Activated CD4-positive, alpha-beta memory T cell treated with anti-CD3 and anti-CD28 coated beads, Interleukin-2, amount 10 ng/mL, durations not matched to agents 7 days and 5 days (primary cell): ENCODE measurements at regions not wholly inside any gene's neighbourhood (a gene's known extent, or its start where the extent isn't known, plus 50 kb on each side); places are given as distances from the start of the nearest gene placed in this dataset.

Source experiments
- CTCF ChIA-PET: fragments of 350-600 bp; sonication (Branson Sonifier 250); formaldehyde crosslinking; loops from one replicate; lab custom pipeline; 2021; ENCODE audit warnings: antibody characterized with exemption, inconsistent platforms; lab: Charles Lee
- POLR2A ChIA-PET: fragments of 350-600 bp; sonication (Branson Sonifier 250); formaldehyde crosslinking; loops from one replicate; lab custom pipeline; 2021; ENCODE audit warnings: antibody characterized with exemption; lab: Charles Lee
- DNase-seq: peaks from one replicate; pipeline ENCODE4 v3.0.0-alpha.2; 2020
- H3K27ac Mint-ChIP-seq: one replicate; pipeline ENCODE4 v1.8.0; 2021; ENCODE audit warnings: mild to moderate bottlenecking, mixed read lengths
- H3K27me3 Mint-ChIP-seq: one replicate; pipeline ENCODE4 v1.8.0; 2021; ENCODE audit warnings: mixed read lengths
- H3K36me3 Mint-ChIP-seq: one replicate; pipeline ENCODE4 v1.8.0; 2021; ENCODE audit warnings: low read depth, mixed read lengths
- H3K4me1 Mint-ChIP-seq: one replicate; pipeline ENCODE4 v1.8.0; 2021; ENCODE audit warnings: mixed read lengths
- H3K4me3 Mint-ChIP-seq: one replicate; pipeline ENCODE4 v1.8.0; 2021; ENCODE audit warnings: mild to moderate bottlenecking, mixed read lengths
- H3K9me3 Mint-ChIP-seq: one replicate; pipeline ENCODE4 v1.8.0; 2021; ENCODE audit warnings: mixed read lengths

DNA sequence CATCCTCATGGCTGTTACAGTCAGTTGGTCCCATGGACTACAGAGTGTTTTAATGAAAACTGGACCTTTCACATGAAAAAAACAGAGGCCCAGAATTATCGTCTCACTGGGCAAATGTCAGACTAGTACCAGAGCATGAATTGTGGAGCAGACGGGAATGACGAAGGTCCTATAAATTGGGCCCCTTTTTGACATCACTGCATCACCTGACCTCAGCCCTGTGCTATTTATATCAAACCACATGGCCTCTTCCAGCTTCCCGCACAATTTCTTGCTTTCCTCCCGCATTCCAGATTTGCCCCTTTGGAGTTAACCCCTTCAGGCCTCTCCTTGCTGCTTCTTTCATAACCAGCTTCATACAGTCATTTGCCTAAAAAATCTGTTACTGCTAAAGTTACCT lies 301.7 kb downstream of the ATPSCKMT start:
- CTCF ChIA-PET: no interaction called here
- Mint-ChIP-seq H3K4me3 (no peak overlapping the region), H3K27ac (no peak overlapping the region), H3K9me3 (peaks cover 3% of the 10 kb centered on the region), H3K36me3 (no peaks in the 10 kb centered on the region), H3K4me1 (no peaks in the 10 kb centered on the region), H3K27me3 (no peaks in the 10 kb centered on the region)
- POLR2A ChIA-PET: no interaction called here
- no peak for DNase-seq

- Mint-ChIP-seq H3K27ac (no peak overlapping the region), H3K4me1 (no peaks in the 10 kb centered on the region), H3K9me3 (peaks cover 3% of the 10 kb centered on the region), H3K27me3 (no peaks in the 10 kb centered on the region), H3K4me3 (no peak overlapping the region), H3K36me3 (no peaks in the 10 kb centered on the region)
- CTCF ChIA-PET: no interaction called here
- no peak for DNase-seq
- POLR2A ChIA-PET: no interaction called here
Observed at GRCh38 chr5:9947225-9947714, 302.4 kb downstream of the ATPSCKMT start.

- CTCF ChIA-PET: no interaction called here
- Mint-ChIP-seq H3K27ac (no peak overlapping the region), H3K36me3 (no peaks in the 10 kb centered on the region), H3K4me1 (no peaks in the 10 kb centered on the region), H3K27me3 (no peaks in the 10 kb centered on the region), H3K4me3 (no peak overlapping the region), H3K9me3 (peaks cover 9% of the 10 kb centered on the region)
- DNase-seq: no peak
- POLR2A ChIA-PET: no interaction called here
Observed at GRCh38 chr5:9932770-9933169, 302.6 kb upstream of the TAS2R1 start.

DNA sequence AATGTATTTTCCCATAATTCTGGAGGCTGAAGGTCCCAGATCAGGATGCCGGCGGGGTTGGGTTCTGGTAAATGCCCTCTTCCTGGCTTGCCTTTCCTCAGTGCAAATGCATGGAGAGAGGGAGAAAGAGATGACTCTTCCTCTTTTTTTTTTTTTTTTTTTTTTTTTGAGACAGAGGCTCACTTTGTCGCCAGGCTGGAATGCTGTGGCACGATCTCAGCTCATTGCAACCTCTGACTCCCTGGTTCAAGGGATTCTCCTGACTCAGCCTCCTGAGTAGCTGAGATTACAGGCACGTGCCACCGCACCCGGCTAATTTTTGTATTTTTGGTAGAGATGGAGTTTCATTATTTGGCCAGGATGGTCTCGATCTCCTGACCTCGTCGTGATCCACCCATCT lies 300.0 kb upstream of the TAS2R1 start:
- CTCF ChIA-PET: no interaction called here
- no peaks in the 10 kb centered on the region for H3K4me1 Mint-ChIP-seq
- H3K4me3 Mint-ChIP-seq: no peak overlapping the region
- no peak for DNase-seq
- H3K27me3 Mint-ChIP-seq: no peaks in the 10 kb centered on the region
- no peak overlapping the region for H3K27ac Mint-ChIP-seq
- peaks cover 7% of the 10 kb centered on the region for H3K9me3 Mint-ChIP-seq
- POLR2A ChIA-PET: no interaction called here
- no peaks in the 10 kb centered on the region for H3K36me3 Mint-ChIP-seq

DNA sequence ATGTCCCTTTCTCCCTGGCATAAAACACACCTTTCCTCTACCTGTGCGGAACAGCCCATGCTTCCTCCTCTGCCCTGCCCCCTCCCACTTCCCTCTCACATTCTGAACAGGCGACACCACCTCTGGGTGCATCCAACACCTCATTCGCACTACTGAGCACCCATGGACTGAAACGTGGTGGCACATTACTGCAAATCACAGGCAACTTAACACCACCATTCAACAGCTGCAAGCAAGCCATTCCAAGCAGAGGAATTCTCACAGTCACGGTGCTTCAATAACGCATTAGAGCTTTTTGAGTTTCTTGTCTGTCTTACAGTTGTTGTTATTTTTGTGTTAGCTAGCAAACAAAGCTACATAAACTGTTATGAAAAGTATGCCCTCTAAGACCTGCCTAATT lies 298.2 kb upstream of the TAS2R1 start:
- no peaks in the 10 kb centered on the region for H3K27me3 Mint-ChIP-seq
- H3K4me1 Mint-ChIP-seq: no peaks in the 10 kb centered on the region
- H3K36me3 Mint-ChIP-seq: no peaks in the 10 kb centered on the region
- ChIA-PET POLR2A (no interaction called here), CTCF (no interaction called here)
- no peak overlapping the region for H3K4me3 Mint-ChIP-seq
- peaks cover 9% of the 10 kb centered on the region for H3K9me3 Mint-ChIP-seq
- DNase-seq: no peak
- H3K27ac Mint-ChIP-seq: no peak overlapping the region

- H3K36me3 Mint-ChIP-seq: no peaks in the 10 kb centered on the region
- no peak overlapping the region for H3K4me3 Mint-ChIP-seq
- no peak overlapping the region for H3K27ac Mint-ChIP-seq
- CTCF ChIA-PET: interaction anchor here (0.6 kb wide), 1 partner anchor 131 kb away, joined by 3 read pairs; no protein-coding TSS in a partner anchor
- DNase-seq: no peak
- peaks cover 11% of the 10 kb centered on the region for H3K9me3 Mint-ChIP-seq
- POLR2A ChIA-PET: no interaction called here
- H3K27me3 Mint-ChIP-seq: no peaks in the 10 kb centered on the region
- H3K4me1 Mint-ChIP-seq: no peaks in the 10 kb centered on the region
Observed at GRCh38 chr5:9927521-9927997, 297.4 kb upstream of the TAS2R1 start.

DNA sequence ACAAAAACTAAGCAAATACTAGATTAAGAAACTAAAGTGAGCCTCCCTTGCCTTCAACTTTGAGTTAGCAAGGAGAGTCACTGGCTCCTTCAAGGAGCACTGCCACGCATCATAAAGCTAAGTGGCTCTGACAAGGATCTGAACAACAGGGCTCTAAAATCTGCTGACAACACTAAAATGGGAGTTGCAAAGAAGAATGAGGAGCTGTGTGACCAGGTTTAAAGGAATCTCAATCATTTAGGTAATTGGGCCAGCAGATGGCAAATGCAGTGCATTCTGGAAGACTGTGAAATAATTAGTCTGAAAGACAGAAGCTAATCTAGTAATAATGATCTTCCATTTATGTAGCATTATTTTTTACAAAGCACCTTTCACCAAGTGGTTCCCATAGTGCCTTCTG lies 297.0 kb upstream of the TAS2R1 start:
- Mint-ChIP-seq H3K4me3 (no peak overlapping the region), H3K9me3 (peaks cover 11% of the 10 kb centered on the region), H3K27ac (no peak overlapping the region), H3K27me3 (no peaks in the 10 kb centered on the region), H3K36me3 (no peaks in the 10 kb centered on the region), H3K4me1 (no peaks in the 10 kb centered on the region)
- no peak for DNase-seq
- ChIA-PET CTCF (interaction anchor here (0.6 kb wide), 1 partner anchor 131 kb away, joined by 3 read pairs; no protein-coding TSS in a partner anchor), POLR2A (no interaction called here)

DNA sequence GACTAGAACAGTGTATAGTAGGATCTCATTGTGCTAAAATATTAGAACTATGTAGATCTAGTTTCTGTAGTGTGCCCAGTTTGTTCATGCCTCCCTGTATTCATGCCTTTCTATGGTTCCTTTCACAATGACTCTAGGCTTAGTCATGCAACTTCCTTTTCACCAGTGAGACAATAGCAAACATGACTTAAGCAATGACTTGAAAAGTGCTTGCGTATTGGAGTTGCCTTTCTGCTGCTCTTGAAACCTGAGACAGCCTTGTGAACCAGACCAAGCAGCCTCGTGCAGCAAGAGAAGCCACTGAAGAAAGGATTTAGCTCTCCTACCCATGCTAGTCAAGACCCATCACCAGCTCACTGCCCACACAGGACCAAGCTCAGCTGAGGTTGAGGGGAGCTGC lies 294.5 kb upstream of the TAS2R1 start:
- DNase-seq: no peak
- H3K36me3 Mint-ChIP-seq: no peaks in the 10 kb centered on the region
- POLR2A ChIA-PET: no interaction called here
- H3K4me1 Mint-ChIP-seq: no peaks in the 10 kb centered on the region
- CTCF ChIA-PET: no interaction called here
- no peaks in the 10 kb centered on the region for H3K27me3 Mint-ChIP-seq
- peaks cover 11% of the 10 kb centered on the region for H3K9me3 Mint-ChIP-seq
- H3K4me3 Mint-ChIP-seq: no peak overlapping the region
- H3K27ac Mint-ChIP-seq: no peak overlapping the region

- Mint-ChIP-seq H3K27ac (no peak overlapping the region), H3K36me3 (no peaks in the 10 kb centered on the region)
Observed at GRCh38 chr5:9922719-9923118, 292.6 kb upstream of the TAS2R1 start.

DNA sequence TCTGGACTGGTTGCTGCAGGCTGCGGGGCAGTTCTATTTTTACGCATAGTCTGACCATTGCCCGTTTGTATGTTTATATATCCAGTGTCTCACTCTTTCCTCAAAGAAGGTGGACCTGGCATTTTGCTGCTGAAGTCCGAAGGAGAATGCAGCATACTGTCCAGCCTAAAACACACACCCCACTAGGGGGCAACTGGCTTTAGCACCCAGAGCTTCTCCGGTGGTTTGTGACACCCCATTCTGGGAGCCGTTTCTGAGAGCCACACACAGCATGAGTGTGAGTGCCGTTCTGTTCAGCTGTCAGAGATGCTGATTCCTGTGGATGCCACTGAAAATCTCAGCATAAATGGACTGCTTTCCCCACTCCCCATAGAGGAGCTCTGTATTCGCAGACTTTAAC lies 290.5 kb upstream of the TAS2R1 start:
- Mint-ChIP-seq H3K36me3 (no peaks in the 10 kb centered on the region), H3K4me3 (no peak overlapping the region), H3K9me3 (peaks cover 11% of the 10 kb centered on the region), H3K27me3 (no peaks in the 10 kb centered on the region), H3K4me1 (no peaks in the 10 kb centered on the region), H3K27ac (no peak overlapping the region)
- ChIA-PET CTCF (no interaction called here), POLR2A (no interaction called here)
- DNase-seq: no peak

More at GRCh38 chr5:9922719-9923118, 292.6 kb upstream of the TAS2R1 start:
- ChIA-PET POLR2A (no interaction called here), CTCF (no interaction called here)
- no peaks in the 10 kb centered on the region for H3K27me3 Mint-ChIP-seq
- H3K4me3 Mint-ChIP-seq: no peak overlapping the region
- H3K4me1 Mint-ChIP-seq: no peaks in the 10 kb centered on the region
- H3K9me3 Mint-ChIP-seq: peaks cover 11% of the 10 kb centered on the region
- no peak for DNase-seq

DNA sequence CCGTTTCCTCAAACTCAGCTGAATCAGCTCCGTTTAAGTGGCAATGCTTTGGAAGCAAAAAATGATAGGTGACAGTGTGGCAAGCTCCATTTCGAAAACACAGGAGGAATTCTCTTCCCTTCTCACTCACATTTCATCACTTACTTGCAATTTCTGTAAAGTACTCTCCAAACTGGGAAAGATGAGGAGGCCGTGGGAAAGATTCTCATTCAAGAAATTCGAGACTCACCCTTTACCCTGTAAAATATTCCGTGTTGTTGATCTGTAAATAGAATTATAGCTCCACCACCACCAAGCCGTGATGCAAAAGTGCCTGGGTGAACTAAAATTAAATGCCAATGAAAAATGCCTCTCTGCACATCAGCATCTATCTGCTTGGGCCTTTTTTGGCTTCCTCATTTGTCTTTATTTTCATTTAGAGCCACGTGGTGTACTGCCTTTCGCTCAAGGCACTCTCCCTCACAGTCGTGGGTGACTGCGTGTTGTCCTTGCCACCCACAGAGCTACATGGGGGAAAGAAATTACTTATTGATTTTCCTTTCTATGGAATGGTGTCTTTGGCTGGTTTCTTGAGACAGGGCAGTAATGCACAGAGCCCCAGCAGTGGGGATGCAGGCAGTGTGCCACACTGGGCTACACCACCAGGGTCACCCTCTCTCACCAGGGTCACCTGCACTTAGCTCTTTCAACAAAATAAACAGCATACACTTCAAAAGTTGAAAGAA lies 289.3 kb upstream of the TAS2R1 start:
- H3K9me3 Mint-ChIP-seq: peaks cover 9% of the 10 kb centered on the region
- H3K36me3 Mint-ChIP-seq: no peaks in the 10 kb centered on the region
- no peaks in the 10 kb centered on the region for H3K4me1 Mint-ChIP-seq
- no peaks in the 10 kb centered on the region for H3K27me3 Mint-ChIP-seq
- DNase-seq: no peak
- ChIA-PET CTCF (no interaction called here), POLR2A (no interaction called here)
- no peak overlapping the region for H3K4me3 Mint-ChIP-seq
- no peak overlapping the region for H3K27ac Mint-ChIP-seq

- DNase-seq: no peak
- ChIA-PET POLR2A (no interaction called here), CTCF (no interaction called here)
- H3K27ac Mint-ChIP-seq: no peak overlapping the region
- H3K9me3 Mint-ChIP-seq: no peaks in the 10 kb centered on the region
- H3K4me1 Mint-ChIP-seq: no peaks in the 10 kb centered on the region
- H3K4me3 Mint-ChIP-seq: no peak overlapping the region
- H3K27me3 Mint-ChIP-seq: no peaks in the 10 kb centered on the region
- H3K36me3 Mint-ChIP-seq: no peaks in the 10 kb centered on the region
Observed at GRCh38 chr5:9905661-9906060, 275.5 kb upstream of the TAS2R1 start.

- Mint-ChIP-seq H3K27ac (no peak overlapping the region), H3K36me3 (no peaks in the 10 kb centered on the region), H3K27me3 (no peaks in the 10 kb centered on the region), H3K9me3 (no peaks in the 10 kb centered on the region), H3K4me1 (no peaks in the 10 kb centered on the region), H3K4me3 (no peak overlapping the region)
- ChIA-PET CTCF (no interaction called here), POLR2A (no interaction called here)
- no peak for DNase-seq
Observed at GRCh38 chr5:9903801-9904200, 273.6 kb upstream of the TAS2R1 start.

DNA sequence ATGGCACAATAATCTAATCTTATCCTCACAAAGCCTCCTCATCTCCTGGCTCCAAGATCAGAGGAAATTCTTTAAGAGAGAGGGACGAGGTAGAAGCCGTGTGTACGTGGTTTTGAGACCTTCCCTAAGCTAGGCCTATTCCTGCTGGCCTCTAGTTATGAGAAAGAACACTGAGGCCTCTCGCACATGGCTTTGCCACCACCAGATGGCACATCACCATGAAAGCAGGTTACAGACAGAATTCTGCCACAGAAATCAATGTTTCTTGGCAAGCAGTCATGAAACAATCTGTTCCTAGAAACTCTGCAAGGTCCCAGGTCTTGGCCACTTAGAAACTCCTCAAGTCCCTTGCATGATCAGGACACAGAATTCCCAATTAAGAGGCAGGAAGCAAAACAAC lies 268.2 kb upstream of the TAS2R1 start:
- ChIA-PET CTCF (no interaction called here), POLR2A (no interaction called here)
- no peak for DNase-seq
- Mint-ChIP-seq H3K4me1 (no peaks in the 10 kb centered on the region), H3K9me3 (no peaks in the 10 kb centered on the region), H3K27ac (no peak overlapping the region), H3K36me3 (no peaks in the 10 kb centered on the region), H3K27me3 (no peaks in the 10 kb centered on the region), H3K4me3 (no peak overlapping the region)
